Left lung (tissue), 4 donors: ENCODE measurements at regions not wholly inside any gene's neighbourhood (a gene's known extent, or its start where the extent isn't known, plus 50 kb on each side); places are given as distances from the start of the nearest gene placed in this dataset.

Source experiments
- ATAC-seq: fragments of 200-7000 bp; cut with Tn5 transposase; one replicate; pipeline ENCODE4 v1.9.1; 2020; ENCODE audit warnings: moderate library complexity
- DNase-seq, 4 donors: peaks; one replicate each; pipeline ENCODE4 v3.0.0-alpha.2; 2013 to 2020
- H3K27ac ChIP-seq, 2 donors: fragments of 200-600 bp; sonication (generic) in 1 of 2; one replicate each; pipeline versions ENCODE4 v1.5.0 to v1.8.0; 2020 to 2021
- H3K27me3 ChIP-seq, 2 donors: fragments of 200-600 bp; sonication (generic) in 1 of 2; one replicate each; pipeline versions ENCODE4 v1.5.0 to v1.8.0; 2020 to 2021
- H3K36me3 ChIP-seq, 2 donors: fragments of 200-600 bp; sonication (generic) in 1 of 2; one replicate each; pipeline versions ENCODE4 v1.5.0 to v1.8.0; 2020 to 2021
- H3K4me1 ChIP-seq, 2 donors: fragments of 200-600 bp; one replicate each; pipeline ENCODE4 v1.8.0; 2021
- H3K4me3 ChIP-seq, 2 donors: fragments of 200-600 bp; sonication (generic) in 1 of 2; one replicate each; pipeline versions ENCODE4 v1.5.0 to v1.8.0; 2020 to 2021; ENCODE audit warnings: mild to moderate bottlenecking in 1 of 2
- H3K9me3 ChIP-seq, 2 donors: fragments of 200-600 bp; sonication (generic) in 1 of 2; one replicate each; pipeline versions ENCODE4 v1.5.0 to v1.8.0; 2020 to 2021
- CTCF ChIP-seq, 2 donors: fragments of 200-600 bp; sonication (generic) in 1 of 2; IDR thresholded peaks; one replicate each; pipeline versions ENCODE4 v1.5.0 to v1.8.0; 2021; ENCODE audit warnings: antibody characterized with exemption in 2 of 2
- intact Hi-C, 2 donors: fragments of 100-400 bp; cut with DNase I; formaldehyde crosslinking; loops; one replicate each; pipeline versions ENCODE4 v1.11.2 to v1.14.2; 2022
- donor health status: DM: no; HTN: yes; CAD: no.
- donor health status: DM: no; HTN: no; CAD: no.

GRCh38 chr1:72620453-72620852 lies 338.1 kb upstream of the NEGR1 start:
- H3K36me3 ChIP-seq = no peaks in the 10 kb centered on the region
- H3K4me1 ChIP-seq = no peaks in the 10 kb centered on the region
- no peak overlapping the region for H3K4me3 ChIP-seq
- TF ChIP-seq CTCF (IDR thresholded peaks at IDR 0.05) = no peak
- H3K27me3 ChIP-seq = no peaks in the 10 kb centered on the region
- intact Hi-C loops = no loop called here
- ATAC-seq (no peak), DNase-seq (no peak)
- H3K9me3 ChIP-seq = no peaks in the 10 kb centered on the region
- H3K27ac ChIP-seq = no peak overlapping the region

- no peaks in the 10 kb centered on the region for H3K27me3 ChIP-seq
- H3K27ac ChIP-seq = no peak overlapping the region
- peak in 1 of 4 donors; percentile 2 for DNase-seq
- H3K9me3 ChIP-seq = no peaks in the 10 kb centered on the region
- TF ChIP-seq CTCF (IDR thresholded peaks at IDR 0.05) = no peak
- no peaks in the 10 kb centered on the region for H3K4me1 ChIP-seq
- intact Hi-C loops = no loop called here
- no peaks in the 10 kb centered on the region for H3K36me3 ChIP-seq
- no peak for ATAC-seq
- H3K4me3 ChIP-seq = no peak overlapping the region
Observed at GRCh38 chr1:72606216-72606810, 324.0 kb upstream of the NEGR1 start.

- no peaks in the 10 kb centered on the region for H3K4me1 ChIP-seq
- ATAC-seq (no peak), DNase-seq (peak in 1 of 4 donors; percentile 4)
- H3K27me3 ChIP-seq = no peaks in the 10 kb centered on the region
- intact Hi-C loops = no loop called here
- H3K9me3 ChIP-seq = no peaks in the 10 kb centered on the region
- no peak overlapping the region for H3K27ac ChIP-seq
- H3K36me3 ChIP-seq = no peaks in the 10 kb centered on the region
- TF ChIP-seq CTCF (IDR thresholded peaks at IDR 0.05) = no peak
- no peak overlapping the region for H3K4me3 ChIP-seq
Observed at GRCh38 chr1:72601035-72601674, 318.8 kb upstream of the NEGR1 start.

- Histone ChIP-seq H3K27ac (no peak overlapping the region), H3K4me3 (no peak overlapping the region), H3K9me3 (no peaks in the 10 kb centered on the region), H3K4me1 (no peaks in the 10 kb centered on the region), H3K36me3 (no peaks in the 10 kb centered on the region), H3K27me3 (no peaks in the 10 kb centered on the region)
- no peak for DNase-seq
- ATAC-seq = no peak
- intact Hi-C loops = no loop called here
- TF ChIP-seq CTCF (IDR thresholded peaks at IDR 0.05) = no peak
Observed at GRCh38 chr1:72586023-72586685, 303.8 kb upstream of the NEGR1 start.

- no peak overlapping the region for H3K27ac ChIP-seq
- no peak for DNase-seq
- H3K27me3 ChIP-seq = no peaks in the 10 kb centered on the region
- intact Hi-C loops = no loop called here
- no peak overlapping the region for H3K4me3 ChIP-seq
- ATAC-seq = no peak
- H3K4me1 ChIP-seq = no peaks in the 10 kb centered on the region
- no peak for TF ChIP-seq CTCF (IDR thresholded peaks at IDR 0.05)
- H3K36me3 ChIP-seq = no peaks in the 10 kb centered on the region
- H3K9me3 ChIP-seq = no peaks in the 10 kb centered on the region
Observed at GRCh38 chr1:72579629-72580028, 297.3 kb upstream of the NEGR1 start.
